MM.1S (cell line): ENCODE measurements at regions not wholly inside any gene's neighbourhood (a gene's known extent, or its start where the extent isn't known, plus 50 kb on each side); places are given as distances from the start of the nearest gene placed in this dataset.
"Not testable (repeated sequence)": the region's sequence is repeated elsewhere in the genome, so short reads cannot be mapped to it uniquely, and the experiment has no call there.

Experiments used
- DNase-seq: peaks from one replicate; pipeline ENCODE4 v3.0.0-alpha.2; 2015
- H2AFZ ChIP-seq: fragments of 300-600 bp; sonication (generic); 2 replicates; pipeline ENCODE4 v1.6.0; 2016; ENCODE audit warnings: antibody characterized with exemption, low read length
- H3F3A ChIP-seq: fragments of 300-600 bp; sonication (generic); 2 replicates; pipeline ENCODE4 v1.6.1; 2016; ENCODE audit warnings: mild to moderate bottlenecking, antibody characterized with exemption, low read length, moderate library complexity, mixed read lengths; ENCODE audit not compliant: insufficient read depth
- H3K27ac ChIP-seq: fragments of 300-600 bp; sonication (generic); 2 replicates; pipeline ENCODE4 v1.5.1; 2016; ENCODE audit warnings: mild to moderate bottlenecking, low read length
- H3K27me3 ChIP-seq: fragments of 300-600 bp; sonication (generic); replicated peaks from 2 replicates; pipeline ENCODE4 v1.6.0; 2016; ENCODE audit warnings: low read length; ENCODE audit not compliant: insufficient read depth
- H3K36me3 ChIP-seq: fragments of 300-600 bp; sonication (generic); replicated peaks from 2 replicates; pipeline ENCODE4 v1.6.1; 2016; ENCODE audit warnings: mild to moderate bottlenecking, low read length, mixed read lengths; ENCODE audit not compliant: insufficient read depth
- H3K4me1 ChIP-seq: fragments of 300-600 bp; sonication (generic); 2 replicates; pipeline ENCODE4 v1.6.1; 2016; ENCODE audit warnings: low read length, mixed read lengths
- H3K4me2 ChIP-seq: fragments of 300-600 bp; sonication (generic); 2 replicates; pipeline ENCODE4 v1.6.0; 2016; ENCODE audit warnings: low read depth, low read length
- H3K4me3 ChIP-seq: fragments of 300-600 bp; sonication (generic); 2 replicates; pipeline ENCODE4 v1.5.1; 2016; ENCODE audit warnings: low read length, mixed read lengths
- H3K79me2 ChIP-seq: fragments of 300-600 bp; sonication (generic); 2 replicates; pipeline ENCODE4 v1.6.1; 2016; ENCODE audit warnings: mixed run types, low read length, mixed read lengths
- H3K9ac ChIP-seq: fragments of 300-600 bp; sonication (generic); 2 replicates; pipeline ENCODE4 v1.6.1; 2016; ENCODE audit warnings: low read length, mixed read lengths
- H3K9me2 ChIP-seq: fragments of 300-600 bp; sonication (generic); replicated peaks from 2 replicates; pipeline ENCODE4 v1.6.1; 2016; ENCODE audit warnings: mild to moderate bottlenecking, low read length, mixed read lengths; ENCODE audit not compliant: insufficient read depth
- H3K9me3 ChIP-seq: fragments of 300-600 bp; sonication (generic); replicated peaks from 2 replicates; pipeline ENCODE4 v1.6.1; 2016; ENCODE audit warnings: mild to moderate bottlenecking, low read length, mixed read lengths; ENCODE audit not compliant: insufficient read depth
- H4K20me1 ChIP-seq: fragments of 300-600 bp; sonication (generic); 2 replicates; pipeline ENCODE4 v1.6.1; 2016; ENCODE audit warnings: mild to moderate bottlenecking, low read length, moderate library complexity, mixed read lengths; ENCODE audit not compliant: insufficient read depth

DNA sequence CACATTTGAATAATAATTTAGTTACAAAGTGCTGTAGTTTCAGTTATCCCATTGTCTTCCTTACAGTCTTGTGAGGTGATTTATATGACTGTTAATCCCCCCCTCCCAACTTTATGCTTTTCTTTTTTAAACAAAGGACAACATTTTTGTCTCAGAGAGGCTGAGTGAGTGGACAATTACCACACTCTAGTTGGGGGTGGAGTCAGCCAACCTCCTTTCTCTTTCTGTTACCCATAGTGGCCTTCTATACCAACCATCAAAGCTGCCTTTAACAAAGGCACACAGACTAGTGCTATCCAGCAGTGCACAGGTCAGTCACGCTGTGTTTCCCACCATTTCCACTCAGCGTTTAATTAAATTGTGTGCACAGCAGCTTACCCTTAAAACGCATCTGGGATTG, 114.3 kb upstream of the SPATA31A3 start:
- not testable (repeated sequence) for H3F3A ChIP-seq, H3K79me2 ChIP-seq, H4K20me1 ChIP-seq, H3K4me2 ChIP-seq, H3K4me1 ChIP-seq, H3K9ac ChIP-seq, H3K9me3 ChIP-seq, H3K27ac ChIP-seq, H2AFZ ChIP-seq, H3K4me3 ChIP-seq, H3K27me3 ChIP-seq, H3K9me2 ChIP-seq, DNase-seq, H3K36me3 ChIP-seq

- not testable (repeated sequence) for H3K9ac ChIP-seq, H3K79me2 ChIP-seq, H3F3A ChIP-seq, H3K4me2 ChIP-seq, H3K27me3 ChIP-seq, H3K36me3 ChIP-seq, H3K9me3 ChIP-seq, H2AFZ ChIP-seq, H3K4me1 ChIP-seq, H3K27ac ChIP-seq, H3K9me2 ChIP-seq, H3K4me3 ChIP-seq, DNase-seq, H4K20me1 ChIP-seq
These were observed 110.3 kb upstream of the SPATA31A3 start for GRCh38 chr9:67102506-67103276.

DNA sequence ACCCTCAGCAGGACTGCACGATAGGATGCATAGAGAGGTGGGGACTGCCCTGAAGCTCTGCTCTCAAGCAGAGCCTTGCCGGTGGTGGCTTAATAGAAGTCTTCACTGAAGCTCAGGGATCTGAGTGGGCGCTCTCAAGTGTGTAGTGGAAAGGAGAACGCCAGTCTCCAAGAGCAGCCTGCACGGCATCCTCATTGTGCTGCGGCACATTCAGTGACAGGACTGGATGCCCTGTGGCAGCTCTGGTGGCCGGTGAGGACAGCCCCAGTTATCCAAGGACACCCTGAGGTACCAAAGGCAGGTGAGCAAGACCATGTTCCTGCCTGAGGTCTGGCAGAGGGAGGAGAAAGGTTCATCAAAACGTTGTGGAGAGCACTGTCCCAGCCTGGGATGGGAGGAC, 98.8 kb upstream of the SPATA31A3 start:
- not testable (repeated sequence) for H3K9me3 ChIP-seq, H3K9me2 ChIP-seq, H3K36me3 ChIP-seq, DNase-seq, H3K4me1 ChIP-seq, H3K4me3 ChIP-seq, H3K27me3 ChIP-seq, H4K20me1 ChIP-seq, H3K27ac ChIP-seq, H3K4me2 ChIP-seq, H3K9ac ChIP-seq, H2AFZ ChIP-seq, H3F3A ChIP-seq, H3K79me2 ChIP-seq

- not testable (repeated sequence) for H4K20me1 ChIP-seq, H3K9ac ChIP-seq, H3K9me3 ChIP-seq, H2AFZ ChIP-seq, H3F3A ChIP-seq, H3K27me3 ChIP-seq, H3K27ac ChIP-seq, H3K4me2 ChIP-seq, H3K4me3 ChIP-seq, H3K79me2 ChIP-seq, H3K4me1 ChIP-seq, DNase-seq, H3K9me2 ChIP-seq, H3K36me3 ChIP-seq
These were observed 94.5 kb upstream of the SPATA31A3 start for GRCh38 chr9:67086862-67087261.

- H3K4me3 ChIP-seq, H3K79me2 ChIP-seq, H2AFZ ChIP-seq, H3K9me3 ChIP-seq, H3K27ac ChIP-seq, H3F3A ChIP-seq, DNase-seq, H3K4me2 ChIP-seq, H3K27me3 ChIP-seq, H3K36me3 ChIP-seq, H3K9me2 ChIP-seq, H3K4me1 ChIP-seq, H4K20me1 ChIP-seq, H3K9ac ChIP-seq: not testable (repeated sequence)
These were observed 73.8 kb upstream of the SPATA31A3 start for GRCh38 chr9:67066140-67066539.

GRCh38 chr9:67058898-67059715, 66.8 kb upstream of the SPATA31A3 start:
- H3K27me3 ChIP-seq, H3K27ac ChIP-seq, H3K4me2 ChIP-seq, H3K9ac ChIP-seq, H3K4me3 ChIP-seq, H3K9me2 ChIP-seq, H4K20me1 ChIP-seq, H2AFZ ChIP-seq, H3K36me3 ChIP-seq, H3K4me1 ChIP-seq, H3K79me2 ChIP-seq, H3K9me3 ChIP-seq, H3F3A ChIP-seq: not testable (repeated sequence)
- DNase-seq = peak; percentile 6
